Fibroblast of skin of back (primary cell): ENCODE measurements at regions not wholly inside any gene's neighbourhood (a gene's known extent, or its start where the extent isn't known, plus 50 kb on each side); places are given as distances from the start of the nearest gene placed in this dataset.
"Not testable (repeated sequence)": the region's sequence is repeated elsewhere in the genome, so short reads cannot be mapped to it uniquely, and the experiment has no call there.

Experiments used
- DNase-seq: peaks from one replicate; pipeline ENCODE4 v3.0.0-alpha.2; 2013

DNA sequence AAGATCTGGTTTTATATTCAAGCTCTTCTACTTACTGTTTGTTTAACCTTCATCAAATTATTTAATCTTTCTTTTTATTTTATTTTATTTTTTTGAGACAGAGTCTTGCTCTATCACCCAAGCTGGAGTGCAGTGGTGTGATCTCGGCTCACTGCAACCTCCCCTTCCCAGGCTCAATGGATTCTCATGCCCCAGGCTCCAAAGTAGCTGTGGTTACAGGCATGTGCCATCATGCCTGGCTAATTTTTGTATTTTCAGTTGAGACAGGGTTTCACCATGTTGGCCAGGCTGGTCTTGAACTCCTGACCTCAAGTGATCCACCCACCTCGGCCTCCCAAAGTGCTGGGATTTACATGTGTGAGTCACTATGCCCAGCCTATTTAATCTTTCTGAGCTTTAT is 821.5 kb upstream of the ATXN7L3B start:
- not testable (repeated sequence) for DNase-seq

DNA sequence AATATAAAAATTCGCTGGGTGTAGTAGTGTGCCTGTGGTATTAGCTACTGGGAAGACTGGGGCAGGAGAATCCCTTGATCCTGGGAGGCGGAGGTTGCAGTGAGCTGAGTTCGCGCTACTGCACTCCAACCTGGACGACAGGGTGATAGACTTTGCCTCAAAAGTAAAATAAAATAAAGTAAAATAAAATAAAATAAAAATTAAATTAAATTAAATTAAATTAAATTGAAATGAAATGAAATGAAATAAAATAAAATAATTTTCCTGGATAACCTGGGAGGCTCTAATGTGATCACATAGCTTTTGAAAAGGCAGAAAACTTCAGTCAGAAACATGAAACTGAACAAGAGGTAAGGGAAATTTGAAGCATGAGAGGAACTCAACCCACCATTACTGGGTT is 818.4 kb upstream of the ATXN7L3B start:
- DNase-seq = no peak

GRCh38 chr12:73726881-73727280 is 810.8 kb upstream of the ATXN7L3B start:
- no peak for DNase-seq

DNA sequence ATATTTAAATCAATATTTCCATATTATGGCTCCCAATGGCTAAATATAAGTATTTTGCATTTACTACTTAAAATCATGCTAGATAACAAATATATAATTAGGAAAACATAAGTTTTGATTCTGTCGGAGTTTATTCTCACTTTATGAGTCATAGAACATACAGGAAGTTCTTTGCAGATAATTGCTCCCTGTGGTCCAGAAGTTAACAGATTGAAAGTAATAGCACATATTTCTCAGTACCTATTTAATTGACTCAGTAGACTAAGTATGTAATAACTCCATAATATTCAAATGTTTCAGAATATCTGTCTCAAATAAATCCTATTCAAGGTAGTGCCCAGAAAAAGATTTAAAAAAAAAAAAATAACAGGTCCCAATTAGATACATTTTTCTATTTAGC is 806.0 kb upstream of the ATXN7L3B start:
- no peak for DNase-seq

DNA sequence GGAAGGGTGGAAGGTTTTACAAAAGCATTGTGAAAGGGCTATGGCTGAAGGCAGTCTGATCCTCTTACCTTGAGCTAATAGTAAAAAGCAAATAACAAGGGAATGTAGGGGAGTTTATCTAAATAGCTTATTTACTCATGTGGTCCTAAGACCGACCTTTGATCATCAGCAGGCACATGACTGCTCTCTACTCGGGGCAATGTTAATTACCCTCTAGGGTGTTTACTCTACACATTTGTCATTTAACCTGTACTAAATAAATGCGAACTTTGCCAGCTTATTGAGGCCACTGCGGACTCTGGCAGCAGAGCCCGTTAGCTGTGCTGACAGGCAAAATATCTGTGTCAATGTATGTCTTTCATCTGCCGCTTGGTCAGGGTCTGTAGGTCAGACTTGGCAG is 768.3 kb upstream of the ATXN7L3B start:
- no peak for DNase-seq

DNA sequence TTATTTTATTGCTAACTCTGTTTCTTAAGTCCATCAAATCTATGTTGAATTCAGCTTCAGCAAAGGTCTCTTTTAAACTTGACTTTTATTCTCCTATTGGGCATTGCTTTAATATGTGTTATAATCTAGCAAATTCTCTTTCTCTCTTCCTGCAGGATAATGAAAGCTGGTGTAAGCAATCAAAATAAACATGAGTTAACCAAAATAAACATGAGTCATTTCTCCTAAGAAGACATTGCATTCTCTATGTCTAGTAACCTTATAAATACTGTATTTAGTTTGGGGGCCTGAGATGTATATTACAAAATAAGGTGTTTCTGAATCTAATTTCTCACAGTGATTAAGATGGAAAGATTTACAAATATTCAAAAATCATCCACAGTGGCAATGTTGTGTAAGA is 739.1 kb upstream of the ATXN7L3B start:
- DNase-seq = peak; percentile 6

- no peak for DNase-seq
These were observed 722.5 kb upstream of the ATXN7L3B start for GRCh38 chr12:73815072-73815645.

DNA sequence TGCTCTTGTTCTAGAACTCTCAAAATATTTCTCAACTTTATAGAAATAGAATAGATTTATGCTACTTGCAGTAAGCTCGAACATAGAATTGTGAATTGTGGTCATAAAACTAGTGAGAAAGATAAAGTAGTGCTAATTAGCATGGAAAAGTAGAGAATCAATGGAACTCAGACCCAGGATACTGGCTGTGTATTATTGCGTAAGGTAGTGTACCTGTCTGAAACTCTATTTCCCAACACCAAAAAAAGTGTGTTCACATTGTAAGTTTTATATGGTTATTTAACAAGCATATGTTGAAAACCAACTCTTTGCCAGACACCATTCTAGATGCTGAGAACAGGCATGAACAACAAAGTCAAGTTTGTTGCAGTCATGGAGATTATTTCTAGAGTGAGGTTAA is 720.5 kb upstream of the ATXN7L3B start:
- DNase-seq = no peak

GRCh38 chr12:73833746-73834145 is 703.9 kb upstream of the ATXN7L3B start:
- DNase-seq = no peak

DNA sequence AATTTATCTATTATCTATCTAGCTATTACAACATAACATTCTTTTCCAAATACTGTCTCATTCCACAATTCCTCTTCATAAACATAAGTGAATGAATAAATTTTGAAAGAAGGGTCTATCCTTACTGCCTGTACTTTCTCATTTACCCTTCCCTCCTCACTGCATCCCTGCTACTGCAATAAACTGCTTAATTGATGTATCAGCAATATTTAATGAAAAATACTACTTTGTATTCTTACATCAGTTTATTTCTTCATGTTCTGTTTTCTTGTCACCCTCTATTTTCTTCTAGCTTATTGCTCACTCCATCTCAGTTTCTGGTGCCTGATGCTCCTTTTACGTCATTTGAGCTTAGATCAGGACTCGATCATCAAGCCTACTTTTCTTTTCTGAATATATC is 695.7 kb upstream of the ATXN7L3B start:
- DNase-seq = no peak

DNA sequence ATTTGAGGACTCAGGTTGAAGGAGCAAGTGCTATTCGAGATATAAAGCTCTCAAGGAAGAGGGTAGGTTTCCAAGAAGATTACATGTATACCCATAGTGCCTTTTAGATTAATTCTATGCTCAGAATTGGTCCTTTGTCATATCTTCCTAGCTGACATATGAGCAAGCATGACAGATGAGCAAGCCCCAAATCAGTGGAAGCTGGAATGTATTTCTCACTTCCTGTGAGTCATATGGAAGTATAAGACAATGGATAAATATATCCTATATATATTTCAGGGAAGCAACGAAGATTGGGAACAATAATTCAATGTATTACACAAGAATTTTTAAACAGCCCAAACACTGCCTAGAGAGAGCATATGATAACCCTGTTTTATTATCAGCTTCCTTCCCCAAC is 674.1 kb upstream of the ATXN7L3B start:
- peak; percentile 85 for DNase-seq

DNA sequence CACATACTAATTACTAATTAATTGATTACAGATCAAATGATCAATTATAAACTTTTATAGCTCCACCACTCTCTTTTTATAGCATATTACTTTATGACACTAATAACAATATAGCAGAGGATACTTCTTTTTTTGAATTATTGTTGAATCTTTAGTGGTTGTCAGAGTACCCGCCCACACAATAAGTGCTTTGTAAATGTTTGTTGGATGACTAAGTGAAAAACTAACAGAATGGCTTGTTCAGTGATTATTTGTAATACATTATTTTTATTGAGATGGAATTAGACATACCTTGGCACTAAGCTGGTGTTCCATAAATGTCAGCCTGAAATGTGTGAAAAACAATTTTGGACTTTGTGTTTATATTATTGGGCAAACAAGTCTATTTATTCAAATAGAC is 670.5 kb upstream of the ATXN7L3B start:
- peak; percentile 6 for DNase-seq

- DNase-seq = not testable (repeated sequence)
These were observed 660.3 kb upstream of the ATXN7L3B start for GRCh38 chr12:73877291-73877690.

DNA sequence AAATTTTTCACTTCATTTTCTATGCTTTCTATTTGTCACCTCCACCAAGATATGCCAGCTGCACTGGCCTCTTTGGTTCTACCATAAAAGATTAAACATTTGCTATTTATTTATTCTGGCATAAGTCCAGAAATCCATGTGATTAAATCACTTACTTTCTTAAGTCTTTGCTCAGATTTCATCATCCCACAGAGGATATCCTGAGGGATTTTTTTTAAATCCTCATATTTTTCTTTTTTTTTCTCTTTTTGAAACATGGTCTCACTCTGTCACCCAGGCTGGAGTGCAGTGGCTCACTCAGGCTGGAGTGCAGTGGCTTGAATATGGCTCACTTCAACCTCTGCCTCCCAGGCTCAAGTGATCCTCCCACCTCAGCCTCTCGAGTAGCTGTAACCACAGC is 645.4 kb upstream of the ATXN7L3B start:
- peak; percentile 38 for DNase-seq

- DNase-seq = no peak
These were observed 639.0 kb upstream of the ATXN7L3B start for GRCh38 chr12:73898645-73899044.

DNA sequence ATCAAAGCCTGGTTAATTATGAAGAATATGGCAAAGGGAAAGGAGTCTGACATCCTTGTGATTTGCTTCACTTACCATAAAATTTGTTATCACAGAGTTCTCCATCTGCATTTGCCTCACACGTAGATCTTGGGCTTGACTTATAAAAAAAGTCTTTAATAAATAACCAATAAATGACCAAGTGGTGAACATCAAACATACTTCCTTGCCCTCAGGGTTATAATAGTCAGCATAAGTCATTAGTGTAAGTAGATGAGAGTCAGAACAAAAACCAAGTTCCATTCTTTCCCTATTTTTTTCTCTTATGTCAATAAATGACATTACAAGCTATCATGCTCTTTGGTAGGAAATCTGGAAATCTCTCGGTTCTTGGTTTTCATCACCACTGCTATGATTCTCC is 635.4 kb upstream of the ATXN7L3B start:
- no peak for DNase-seq

DNA sequence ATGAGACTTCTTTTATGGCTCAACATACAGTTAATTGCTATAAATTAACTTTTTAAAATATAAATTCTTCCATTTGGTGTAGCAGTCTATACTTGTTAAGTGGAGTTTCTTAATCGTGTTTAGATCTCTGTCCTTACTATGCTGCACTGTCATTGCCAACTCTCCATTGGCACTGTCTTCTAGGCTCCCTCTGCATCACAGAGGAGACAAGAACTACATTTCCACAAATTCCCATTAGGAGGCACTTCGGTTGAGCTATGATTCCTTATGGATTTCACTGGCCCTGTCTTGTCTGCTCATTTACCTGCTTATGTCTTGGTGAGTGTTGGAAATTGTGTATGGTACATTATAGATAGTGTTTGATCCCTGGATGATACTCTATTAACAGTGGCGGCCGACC is 630.9 kb upstream of the ATXN7L3B start:
- no peak for DNase-seq

- no peak for DNase-seq
These were observed 601.8 kb upstream of the ATXN7L3B start for GRCh38 chr12:73935817-73936216.

- DNase-seq = no peak
These were observed 590.2 kb upstream of the ATXN7L3B start for GRCh38 chr12:73947326-73948026.

DNA sequence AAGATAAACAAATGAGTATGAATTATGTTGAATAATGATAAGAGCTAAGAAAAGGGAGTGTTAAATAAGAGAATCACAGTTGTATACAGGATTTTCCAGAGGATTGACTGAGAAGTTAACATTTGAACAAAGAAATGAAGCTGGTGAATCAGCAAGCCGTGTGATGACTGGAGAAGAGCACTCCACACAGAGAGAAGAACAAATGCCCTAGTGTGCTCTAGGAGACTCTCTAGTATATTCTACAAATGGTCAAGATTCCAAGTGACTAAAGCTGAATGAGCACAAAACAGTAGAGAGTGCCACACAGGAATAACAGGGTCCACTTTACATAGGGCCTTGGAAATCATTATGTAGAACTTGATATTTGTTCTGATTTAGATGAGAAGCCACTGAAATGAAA is 587.1 kb upstream of the ATXN7L3B start:
- no peak for DNase-seq

DNA sequence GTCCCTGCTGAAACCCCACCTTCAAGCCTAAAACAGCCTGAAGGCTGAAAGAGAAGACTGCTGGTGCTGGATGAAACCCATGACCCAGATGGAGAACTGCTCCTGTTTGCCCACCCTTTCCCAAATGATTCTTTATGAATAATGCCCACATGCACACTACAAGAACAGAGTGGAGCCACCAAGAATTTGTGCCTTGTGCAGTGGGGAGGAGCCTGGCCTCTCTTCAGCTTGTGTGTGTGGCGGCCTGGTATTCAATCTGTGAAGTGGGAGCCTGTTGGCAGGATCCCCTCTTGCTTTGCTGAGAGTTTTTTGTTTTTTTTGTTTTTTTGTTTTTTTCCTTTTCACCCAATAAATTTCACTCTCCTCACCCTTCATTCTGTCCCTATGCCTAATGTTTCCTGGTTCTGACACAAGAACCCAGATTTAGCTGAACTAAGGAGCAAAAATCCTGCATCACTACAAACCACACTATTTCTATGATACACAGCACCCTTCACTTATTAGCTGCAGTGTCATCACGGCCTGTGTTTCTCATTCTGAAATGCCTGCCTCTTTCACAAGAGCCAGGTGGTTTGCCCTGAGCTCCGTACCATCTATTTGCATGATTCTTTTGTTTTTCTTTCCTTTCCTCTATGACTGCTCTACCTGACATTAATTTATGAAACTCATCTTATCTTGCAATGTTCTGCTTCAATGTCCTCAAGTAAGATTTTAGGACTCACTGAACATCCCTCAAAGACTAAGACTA is 585.5 kb upstream of the ATXN7L3B start:
- no peak for DNase-seq

- no peak for DNase-seq
These were observed 573.0 kb upstream of the ATXN7L3B start for GRCh38 chr12:73964641-73965040.

DNA sequence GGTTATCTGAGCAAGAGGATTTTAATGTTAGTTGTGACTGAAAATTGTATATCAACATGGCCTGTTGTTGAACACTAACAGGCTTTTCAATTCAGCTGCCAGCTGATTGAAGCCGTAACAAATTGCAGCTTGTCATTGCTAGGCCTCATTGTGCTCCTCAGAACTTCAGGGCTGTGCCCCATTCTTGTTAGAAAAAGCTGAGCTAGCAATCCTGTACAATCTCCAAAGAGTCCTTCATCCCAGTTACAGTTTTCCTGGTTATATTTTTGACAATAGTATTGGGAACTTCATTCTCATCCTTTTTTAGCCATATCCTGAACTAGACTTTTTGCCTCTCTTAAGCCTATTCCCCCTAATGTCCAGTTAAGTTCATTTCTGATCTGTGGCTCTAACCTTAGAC is 564.1 kb upstream of the ATXN7L3B start:
- no peak for DNase-seq

DNA sequence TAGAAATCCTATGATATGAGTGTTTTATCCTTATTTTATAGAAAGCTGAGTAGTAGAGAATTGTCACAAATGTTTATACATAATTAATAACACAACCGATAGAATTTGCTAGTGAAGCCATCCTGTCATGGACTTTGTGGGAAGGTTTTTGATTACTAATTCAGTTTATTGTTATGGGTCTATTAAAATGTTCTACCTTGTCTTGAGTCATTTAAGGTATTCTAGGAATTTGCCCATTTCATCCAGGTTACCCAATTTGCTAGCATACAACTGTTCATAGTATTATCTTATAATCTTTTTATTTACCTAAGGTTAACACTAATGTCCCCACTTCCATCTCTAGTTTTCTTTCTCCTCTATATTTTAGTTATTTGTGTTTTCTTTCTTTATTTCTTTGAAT is 553.1 kb upstream of the ATXN7L3B start:
- DNase-seq = no peak
